ENCODE measurements at regions not wholly inside any gene's neighbourhood (a gene's known extent, or its start where the extent isn't known, plus 50 kb on each side); places are given as distances from the start of the nearest gene placed in this dataset.
"Not testable (repeated sequence)": the region's sequence is repeated elsewhere in the genome, so short reads cannot be mapped to it uniquely, and the experiment has no call there.

DNA sequence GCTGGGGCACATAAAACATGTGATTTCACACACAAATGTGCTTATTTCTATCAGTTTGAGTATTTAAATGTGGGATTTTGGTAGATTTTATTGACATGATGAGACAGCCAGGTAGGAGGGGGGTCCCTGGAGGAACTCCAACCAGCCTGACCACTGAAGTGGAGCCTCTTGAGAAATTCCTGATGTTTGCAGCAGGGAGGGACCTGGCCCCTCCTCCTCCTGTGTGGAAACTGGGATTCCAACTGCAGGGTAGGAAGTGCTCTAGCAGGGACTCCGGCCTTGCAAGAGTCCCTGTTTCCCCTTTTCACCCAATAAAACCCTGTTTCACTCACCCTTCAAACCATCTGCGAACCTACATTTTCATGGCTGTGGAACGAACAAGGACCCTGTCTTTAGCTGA lies 2224.0 kb upstream of the AGA start:
- no peak overlapping the region for H3K27ac ChIP-seq
- H3K36me3 ChIP-seq = no peaks in the 10 kb centered on the region
- H3K4me3 ChIP-seq = no peak overlapping the region
- intact Hi-C loops (cut with DNase I) = no loop called here
- DNase-seq = no peak
- H3K4me1 ChIP-seq = no peaks in the 10 kb centered on the region
- H3K9me3 ChIP-seq = peaks cover 0 to 6% (median 0%) of the 10 kb centered on the region in 12 donors
- no peaks in the 10 kb centered on the region for H3K27me3 ChIP-seq
- 53 to 69% (median 63%) methylated on average over 3 of the region's 3 CpGs for WGBS, 4 donors
- ATAC-seq = no peak
- no peak for TF ChIP-seq POLR2A (IDR thresholded peaks at IDR 0.05)
- TF ChIP-seq, protein P1, sequence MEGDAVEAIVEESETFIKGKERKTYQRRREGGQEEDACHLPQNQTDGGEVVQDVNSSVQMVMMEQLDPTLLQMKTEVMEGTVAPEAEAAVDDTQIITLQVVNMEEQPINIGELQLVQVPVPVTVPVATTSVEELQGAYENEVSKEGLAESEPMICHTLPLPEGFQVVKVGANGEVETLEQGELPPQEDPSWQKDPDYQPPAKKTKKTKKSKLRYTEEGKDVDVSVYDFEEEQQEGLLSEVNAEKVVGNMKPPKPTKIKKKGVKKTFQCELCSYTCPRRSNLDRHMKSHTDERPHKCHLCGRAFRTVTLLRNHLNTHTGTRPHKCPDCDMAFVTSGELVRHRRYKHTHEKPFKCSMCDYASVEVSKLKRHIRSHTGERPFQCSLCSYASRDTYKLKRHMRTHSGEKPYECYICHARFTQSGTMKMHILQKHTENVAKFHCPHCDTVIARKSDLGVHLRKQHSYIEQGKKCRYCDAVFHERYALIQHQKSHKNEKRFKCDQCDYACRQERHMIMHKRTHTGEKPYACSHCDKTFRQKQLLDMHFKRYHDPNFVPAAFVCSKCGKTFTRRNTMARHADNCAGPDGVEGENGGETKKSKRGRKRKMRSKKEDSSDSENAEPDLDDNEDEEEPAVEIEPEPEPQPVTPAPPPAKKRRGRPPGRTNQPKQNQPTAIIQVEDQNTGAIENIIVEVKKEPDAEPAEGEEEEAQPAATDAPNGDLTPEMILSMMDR (IDR thresholded peaks at IDR 0.05) = no peak

GRCh38 chr4:179671609-179672008 lies 2229.4 kb upstream of the AGA start:
- intact Hi-C loops (cut with DNase I) = no loop called here
- Histone ChIP-seq H3K4me1 (no peaks in the 10 kb centered on the region), H3K27ac (no peak overlapping the region), H3K27me3 (no peaks in the 10 kb centered on the region), H3K9me3 (peaks cover 0 to 24% (median 10%) of the 10 kb centered on the region in 12 donors), H3K4me3 (no peak overlapping the region), H3K36me3 (no peaks in the 10 kb centered on the region)
- ATAC-seq (no peak), DNase-seq (no peak)
- WGBS, 4 donors = 45 to 50% (median 49%) methylated on average over 2 of the region's 2 CpGs
- TF ChIP-seq POLR2A (IDR thresholded peaks at IDR 0.05) = no peak
- TF ChIP-seq, protein P1 (IDR thresholded peaks at IDR 0.05) = no peak

GRCh38 chr4:179678093-179678814 lies 2236.0 kb upstream of the AGA start:
- Histone ChIP-seq H3K36me3 (no peaks in the 10 kb centered on the region), H3K9me3 (peaks cover 0 to 53% (median 10%) of the 10 kb centered on the region in 12 donors), H3K27ac (no peak overlapping the region), H3K27me3 (no peaks in the 10 kb centered on the region), H3K4me3 (no peak overlapping the region), H3K4me1 (no peaks in the 10 kb centered on the region)
- no peak for DNase-seq
- intact Hi-C loops (cut with DNase I) = no loop called here
- ATAC-seq = no peak
- TF ChIP-seq, protein P1 (IDR thresholded peaks at IDR 0.05) = no peak
- no peak for TF ChIP-seq POLR2A (IDR thresholded peaks at IDR 0.05)
- WGBS, 4 donors = 54 to 64% (median 56%) methylated on average over 8 of the region's 8 CpGs

DNA sequence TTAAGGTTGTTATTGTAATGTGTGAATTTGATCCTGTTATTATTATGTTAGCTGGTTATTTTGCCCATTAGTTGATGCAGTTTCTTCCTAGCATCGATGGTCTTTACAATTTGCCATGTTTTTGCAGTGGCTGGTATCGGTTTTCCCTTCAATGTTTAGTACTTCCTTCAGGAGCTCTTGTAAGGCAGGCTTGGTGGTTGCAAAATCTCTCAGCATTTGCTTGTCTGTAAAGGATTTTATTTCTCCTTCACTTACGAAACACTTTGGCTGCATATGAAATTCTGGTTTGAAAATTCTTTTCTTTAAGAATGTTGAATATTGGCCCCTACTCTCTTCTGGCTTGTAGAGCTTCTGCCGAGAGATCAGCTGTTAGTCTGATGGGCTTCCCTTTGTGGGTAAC lies 2241.4 kb upstream of the AGA start:
- peaks cover 0 to 13% (median 0%) of the 10 kb centered on the region in 12 donors for H3K9me3 ChIP-seq
- H3K27me3 ChIP-seq; ATAC-seq; H3K36me3 ChIP-seq; H3K27ac ChIP-seq; H3K4me3 ChIP-seq; DNase-seq; H3K4me1 ChIP-seq; intact Hi-C loops (cut with DNase I): not testable (repeated sequence)
- 78 to 87% (median 81%) methylated on average over 4 of the region's 4 CpGs for WGBS, 4 donors

DNA sequence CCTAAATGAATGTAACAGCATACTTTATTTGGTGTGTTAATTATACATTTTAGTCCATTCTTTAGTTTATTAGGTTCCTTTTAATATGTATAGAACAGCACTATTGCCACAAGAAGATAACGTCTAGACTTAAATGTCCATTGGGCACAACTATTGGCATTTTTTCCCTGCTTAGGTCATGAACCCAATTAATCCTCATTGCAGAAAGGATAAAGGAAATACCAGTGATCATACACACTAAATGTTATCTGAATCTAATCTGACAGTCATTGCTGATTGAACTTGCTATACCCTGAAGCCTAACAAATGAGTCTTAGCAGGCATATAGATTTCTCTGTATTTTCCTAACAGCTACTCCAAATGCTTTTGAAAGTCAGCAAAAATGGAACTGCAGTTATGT lies 2250.0 kb upstream of the AGA start:
- Histone ChIP-seq H3K27me3 (no peaks in the 10 kb centered on the region), H3K27ac (no peak overlapping the region), H3K36me3 (no peaks in the 10 kb centered on the region), H3K4me1 (no peaks in the 10 kb centered on the region), H3K9me3 (peaks cover 0 to 3% (median 0%) of the 10 kb centered on the region in 12 donors), H3K4me3 (no peak overlapping the region)
- DNase-seq (no peak), ATAC-seq (no peak)
- 55 to 68% (median 62%) methylated on average over 1 of the region's 1 CpG for WGBS, 4 donors
- intact Hi-C loops (cut with DNase I) = no loop called here
- TF ChIP-seq, protein P1 (IDR thresholded peaks at IDR 0.05) = no peak
- no peak for TF ChIP-seq POLR2A (IDR thresholded peaks at IDR 0.05)

All from heart left ventricle (tissue), 16 donors.